ENCODE measurements at regions not wholly inside any gene's neighbourhood (a gene's known extent, or its start where the extent isn't known, plus 50 kb on each side); places are given as distances from the start of the nearest gene placed in this dataset.

DNA sequence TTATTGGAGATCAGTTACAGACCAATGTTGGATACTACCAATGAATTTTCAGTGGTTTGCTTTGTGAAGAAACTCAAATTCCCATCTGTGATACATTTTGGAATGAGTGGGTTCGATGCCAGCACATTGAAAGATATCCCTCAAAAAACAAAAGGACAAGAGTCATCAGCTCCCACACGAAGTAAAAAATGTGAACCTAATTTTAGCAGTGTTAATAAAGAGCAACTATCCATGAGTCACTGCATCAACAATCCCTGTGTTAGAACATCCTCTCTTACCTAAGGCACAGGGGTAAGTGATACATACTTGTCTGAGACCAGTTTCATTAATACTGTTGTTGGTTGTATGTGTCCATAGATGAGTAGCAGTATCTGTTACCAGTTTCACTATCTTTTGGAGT, 551.8 kb upstream of the SOX11 start:
- BruUV-seq (replicated peaks), result no TSS peak
- ChIA-PET CTCF (ENCODE audit: low intra/inter-chr PET ratio, low total read pairs) (no interaction called here), POLR2A (no interaction called here)
- no peaks in the 10 kb centered on the region for H4K20me1 ChIP-seq (ENCODE audit: insufficient read depth, low read length)
- intact Hi-C loops (cut with micrococcal nuclease; ENCODE audit: unreplicated experiment), result no loop called here
- DNase-seq (ENCODE audit: low spot score) (no peak), FAIRE-seq (no peak), ATAC-seq (no peak)
- H3K27ac ChIP-seq (ENCODE audit: extremely low read length, insufficient read depth, low read length), result no peak overlapping the region
- no peak overlapping the region for H2AFZ ChIP-seq (ENCODE audit: low read length)
- H3K9me3 ChIP-seq (ENCODE audit: low read length), result peaks cover 84% of the 10 kb centered on the region
- H3K36me3 ChIP-seq (replicated peaks in 1 of 2; ENCODE audit: control insufficient read depth in 1 of 2, insufficient read depth in 2 of 2, low read length in 2 of 2), result no peaks in the 10 kb centered on the region
- H3K4me3 ChIP-seq (replicated peaks in 1 of 3; ENCODE audit: insufficient read depth in 1 of 3, low read depth in 2 of 3, low read length in 3 of 3), result no peak overlapping the region
- in situ Hi-C loops (cut with HindIII; ENCODE audit: extremely low pct_ligation_motif_present, low pct_unique_long_range_greater_than_20kb), result no loop called here
- H3K9ac ChIP-seq (ENCODE audit: insufficient read depth, low read depth, low read length), result no peak overlapping the region
- H3K4me1 ChIP-seq (ENCODE audit: insufficient read depth, low read length), result no peaks in the 10 kb centered on the region
- no peak overlapping the region for H3K4me2 ChIP-seq (ENCODE audit: low read depth, low read length)
- TF ChIP-seq, protein P1, sequence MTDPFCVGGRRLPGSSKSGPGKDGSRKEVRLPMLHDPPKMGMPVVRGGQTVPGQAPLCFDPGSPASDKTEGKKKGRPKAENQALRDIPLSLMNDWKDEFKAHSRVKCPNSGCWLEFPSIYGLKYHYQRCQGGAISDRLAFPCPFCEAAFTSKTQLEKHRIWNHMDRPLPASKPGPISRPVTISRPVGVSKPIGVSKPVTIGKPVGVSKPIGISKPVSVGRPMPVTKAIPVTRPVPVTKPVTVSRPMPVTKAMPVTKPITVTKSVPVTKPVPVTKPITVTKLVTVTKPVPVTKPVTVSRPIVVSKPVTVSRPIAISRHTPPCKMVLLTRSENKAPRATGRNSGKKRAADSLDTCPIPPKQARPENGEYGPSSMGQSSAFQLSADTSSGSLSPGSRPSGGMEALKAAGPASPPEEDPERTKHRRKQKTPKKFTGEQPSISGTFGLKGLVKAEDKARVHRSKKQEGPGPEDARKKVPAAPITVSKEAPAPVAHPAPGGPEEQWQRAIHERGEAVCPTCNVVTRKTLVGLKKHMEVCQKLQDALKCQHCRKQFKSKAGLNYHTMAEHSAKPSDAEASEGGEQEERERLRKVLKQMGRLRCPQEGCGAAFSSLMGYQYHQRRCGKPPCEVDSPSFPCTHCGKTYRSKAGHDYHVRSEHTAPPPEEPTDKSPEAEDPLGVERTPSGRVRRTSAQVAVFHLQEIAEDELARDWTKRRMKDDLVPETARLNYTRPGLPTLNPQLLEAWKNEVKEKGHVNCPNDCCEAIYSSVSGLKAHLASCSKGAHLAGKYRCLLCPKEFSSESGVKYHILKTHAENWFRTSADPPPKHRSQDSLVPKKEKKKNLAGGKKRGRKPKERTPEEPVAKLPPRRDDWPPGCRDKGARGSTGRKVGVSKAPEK (CRISPR knock-in tag; IDR thresholded peaks at IDR 0.05; ENCODE audit: borderline replicate concordance), result no peak
- TF ChIP-seq, protein P2, sequence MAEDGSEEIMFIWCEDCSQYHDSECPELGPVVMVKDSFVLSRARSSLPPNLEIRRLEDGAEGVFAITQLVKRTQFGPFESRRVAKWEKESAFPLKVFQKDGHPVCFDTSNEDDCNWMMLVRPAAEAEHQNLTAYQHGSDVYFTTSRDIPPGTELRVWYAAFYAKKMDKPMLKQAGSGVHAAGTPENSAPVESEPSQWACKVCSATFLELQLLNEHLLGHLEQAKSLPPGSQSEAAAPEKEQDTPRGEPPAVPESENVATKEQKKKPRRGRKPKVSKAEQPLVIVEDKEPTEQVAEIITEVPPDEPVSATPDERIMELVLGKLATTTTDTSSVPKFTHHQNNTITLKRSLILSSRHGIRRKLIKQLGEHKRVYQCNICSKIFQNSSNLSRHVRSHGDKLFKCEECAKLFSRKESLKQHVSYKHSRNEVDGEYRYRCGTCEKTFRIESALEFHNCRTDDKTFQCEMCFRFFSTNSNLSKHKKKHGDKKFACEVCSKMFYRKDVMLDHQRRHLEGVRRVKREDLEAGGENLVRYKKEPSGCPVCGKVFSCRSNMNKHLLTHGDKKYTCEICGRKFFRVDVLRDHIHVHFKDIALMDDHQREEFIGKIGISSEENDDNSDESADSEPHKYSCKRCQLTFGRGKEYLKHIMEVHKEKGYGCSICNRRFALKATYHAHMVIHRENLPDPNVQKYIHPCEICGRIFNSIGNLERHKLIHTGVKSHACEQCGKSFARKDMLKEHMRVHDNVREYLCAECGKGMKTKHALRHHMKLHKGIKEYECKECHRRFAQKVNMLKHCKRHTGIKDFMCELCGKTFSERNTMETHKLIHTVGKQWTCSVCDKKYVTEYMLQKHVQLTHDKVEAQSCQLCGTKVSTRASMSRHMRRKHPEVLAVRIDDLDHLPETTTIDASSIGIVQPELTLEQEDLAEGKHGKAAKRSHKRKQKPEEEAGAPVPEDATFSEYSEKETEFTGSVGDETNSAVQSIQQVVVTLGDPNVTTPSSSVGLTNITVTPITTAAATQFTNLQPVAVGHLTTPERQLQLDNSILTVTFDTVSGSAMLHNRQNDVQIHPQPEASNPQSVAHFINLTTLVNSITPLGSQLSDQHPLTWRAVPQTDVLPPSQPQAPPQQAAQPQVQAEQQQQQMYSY (CRISPR knock-in tag; IDR thresholded peaks at IDR 0.05), result no peak
- TF ChIP-seq ZNF496 (CRISPR knock-in tag; IDR thresholded peaks at IDR 0.05; ENCODE audit: insufficient replicate concordance) (no peak), AGO1 (IDR thresholded peaks at IDR 0.05; ENCODE audit: low read depth, low read length, poor library complexity, severe bottlenecking) (no peak), RNF2 (conservative IDR thresholded peaks at IDR 0.05; ENCODE audit: low read depth) (no peak), ZNF230 (CRISPR knock-in tag; IDR thresholded peaks at IDR 0.05) (no peak), CENPX (CRISPR knock-in tag; IDR thresholded peaks at IDR 0.05) (no peak), SOX6 (IDR thresholded peaks at IDR 0.05) (no peak), SOX6 (CRISPR knock-in tag; IDR thresholded peaks at IDR 0.05) (no peak), ZC3H13 (CRISPR knock-in tag; IDR thresholded peaks at IDR 0.05) (no peak)
- 0% methylated on average over 2 of the region's 2 CpGs for WGBS (ENCODE audit: low lambda C conversion rate)
- no peaks in the 10 kb centered on the region for H3K27me3 ChIP-seq (ENCODE audit: control insufficient read depth in 1 of 2, insufficient read depth in 2 of 2, low read length in 2 of 2)
- no peaks in the 10 kb centered on the region for H3K79me2 ChIP-seq (ENCODE audit: insufficient read depth, low read length)
